Neutrophil (primary cell): ENCODE measurements at regions not wholly inside any gene's neighbourhood (a gene's known extent, or its start where the extent isn't known, plus 50 kb on each side); places are given as distances from the start of the nearest gene placed in this dataset.
"Not testable (repeated sequence)": the region's sequence is repeated elsewhere in the genome, so short reads cannot be mapped to it uniquely, and the experiment has no call there.

Source experiments
- H3K27ac ChIP-seq: fragments of 200-600 bp; sonication (generic); 2 replicates; pipeline ENCODE4 v1.5.1; 2016; ENCODE audit warnings: mild to moderate bottlenecking, moderate library complexity
- H3K27me3 ChIP-seq: fragments of 200-600 bp; sonication (generic); 2 replicates; pipeline ENCODE4 v1.6.0; 2016; ENCODE audit warnings: mild to moderate bottlenecking
- H3K36me3 ChIP-seq: fragments of 200-600 bp; sonication (generic); 2 replicates; pipeline ENCODE4 v1.5.1; 2017
- H3K4me1 ChIP-seq, 2 experiments: fragments of 200-600 bp in 1 of 2; sonication (generic) in 1 of 2; 1 replicate in 1 of 2; 2 replicates in 1 of 2; pipeline versions ENCODE4 v1.5.1 to v1.6.1; 2013 to 2016; ENCODE audit warnings: low read depth in 1 of 2, low read length in 1 of 2, mild to moderate bottlenecking in 1 of 2, moderate library complexity in 1 of 2; ENCODE audit not compliant: control insufficient read depth in 1 of 2, insufficient read depth in 1 of 2
- H3K4me3 ChIP-seq, 2 experiments: fragments of 200-600 bp in 1 of 2; sonication (generic) in 1 of 2; 1 replicate in 1 of 2; 2 replicates in 1 of 2; pipeline ENCODE4 v1.5.1; 2013 to 2016; ENCODE audit warnings: low read depth in 1 of 2, low read length in 1 of 2, mild to moderate bottlenecking in 1 of 2, moderate library complexity in 1 of 2
- H3K9me3 ChIP-seq: fragments of 200-600 bp; sonication (generic); 2 replicates; pipeline ENCODE4 v1.5.1; 2016
- CTCF ChIP-seq: fragments of 200-600 bp; sonication (generic); IDR thresholded peaks from 2 replicates; pipeline ENCODE4 v1.5.1; 2016; ENCODE audit warnings: antibody characterized with exemption

DNA sequence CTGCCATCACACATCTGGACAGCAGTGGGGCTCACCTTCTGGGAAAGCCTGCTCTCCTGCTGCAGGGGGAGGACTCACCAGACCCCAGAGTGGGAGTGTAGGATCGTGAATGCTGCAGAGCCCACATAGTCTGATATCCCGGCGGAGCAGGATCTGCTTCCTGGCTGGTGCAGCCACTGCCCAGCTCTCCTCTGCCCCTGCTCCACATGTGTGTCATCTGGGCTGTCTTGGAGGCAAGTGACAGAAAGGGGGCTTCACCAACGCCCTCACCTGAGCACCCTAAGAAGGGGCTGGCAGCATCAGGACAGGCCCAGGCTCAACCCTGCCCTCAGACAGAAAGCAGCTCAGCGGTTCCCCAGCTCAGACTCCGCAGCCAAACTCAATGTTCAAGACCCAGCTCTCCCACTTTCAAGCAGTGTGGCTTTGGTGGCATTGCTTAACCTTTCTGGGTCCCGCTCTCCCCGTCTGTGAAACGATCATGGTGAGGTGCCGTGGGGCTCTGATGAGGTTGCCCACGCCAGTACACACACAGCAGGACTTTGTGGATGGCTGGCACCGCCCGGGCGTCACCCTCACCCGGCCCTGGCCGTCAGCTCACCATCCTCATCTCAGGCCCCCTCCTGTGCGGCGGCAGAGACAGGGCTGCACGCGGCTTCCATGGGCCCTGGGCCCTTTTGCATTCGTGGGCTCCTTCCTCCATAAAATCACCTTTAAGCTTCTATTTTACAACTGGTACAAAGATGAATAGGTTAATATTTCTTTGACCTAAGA is 91.0 kb upstream of the SFSWAP start:
- TF ChIP-seq CTCF, result no peak
- no peak overlapping the region for H3K27ac ChIP-seq
- no peaks in the 10 kb centered on the region for H3K4me1 ChIP-seq
- H3K36me3 ChIP-seq, result no peaks in the 10 kb centered on the region
- H3K4me3 ChIP-seq, result no peak overlapping the region
- H3K27me3 ChIP-seq, result peaks cover 78% of the 10 kb centered on the region
- H3K9me3 ChIP-seq, result no peaks in the 10 kb centered on the region

DNA sequence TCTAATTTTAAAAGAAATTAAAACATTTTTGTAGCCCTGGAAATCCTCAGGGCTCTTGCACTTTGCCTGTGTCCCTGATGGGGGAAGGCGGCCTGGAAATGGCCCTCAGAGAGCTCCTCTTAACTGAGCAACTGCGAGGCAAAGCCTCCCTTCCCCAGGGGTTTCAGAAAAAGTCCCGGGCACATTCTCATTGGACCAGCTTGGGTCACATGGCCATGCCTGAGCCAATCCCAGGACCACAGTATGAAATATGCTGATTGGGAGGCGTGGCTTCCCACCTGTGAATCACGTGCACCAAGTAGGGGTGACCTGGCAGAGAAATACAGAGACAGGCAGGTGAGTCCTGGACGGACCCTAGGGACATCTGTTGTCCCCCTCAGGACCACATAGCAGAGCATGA is 90.4 kb upstream of the SFSWAP start:
- H3K9me3 ChIP-seq, result no peaks in the 10 kb centered on the region
- TF ChIP-seq CTCF, result no peak
- no peaks in the 10 kb centered on the region for H3K36me3 ChIP-seq
- no peak overlapping the region for H3K4me3 ChIP-seq
- peaks cover 80% of the 10 kb centered on the region for H3K27me3 ChIP-seq
- H3K27ac ChIP-seq, result no peak overlapping the region
- H3K4me1 ChIP-seq, result no peaks in the 10 kb centered on the region

GRCh38 chr12:131620946-131621681 is 89.8 kb upstream of the SFSWAP start:
- H3K4me1 ChIP-seq, result no peaks in the 10 kb centered on the region
- H3K9me3 ChIP-seq, result no peaks in the 10 kb centered on the region
- H3K27ac ChIP-seq, result no peak overlapping the region
- peaks cover 80% of the 10 kb centered on the region for H3K27me3 ChIP-seq
- no peak for TF ChIP-seq CTCF
- no peaks in the 10 kb centered on the region for H3K36me3 ChIP-seq
- H3K4me3 ChIP-seq, result no peak overlapping the region

GRCh38 chr12:131621701-131622421 is 89.0 kb upstream of the SFSWAP start:
- Histone ChIP-seq H3K27me3 (peaks cover 81% of the 10 kb centered on the region), H3K27ac (no peak overlapping the region), H3K36me3 (no peaks in the 10 kb centered on the region), H3K4me3 (no peak overlapping the region), H3K4me1 (no peaks in the 10 kb centered on the region), H3K9me3 (no peaks in the 10 kb centered on the region)
- TF ChIP-seq CTCF, result no peak

DNA sequence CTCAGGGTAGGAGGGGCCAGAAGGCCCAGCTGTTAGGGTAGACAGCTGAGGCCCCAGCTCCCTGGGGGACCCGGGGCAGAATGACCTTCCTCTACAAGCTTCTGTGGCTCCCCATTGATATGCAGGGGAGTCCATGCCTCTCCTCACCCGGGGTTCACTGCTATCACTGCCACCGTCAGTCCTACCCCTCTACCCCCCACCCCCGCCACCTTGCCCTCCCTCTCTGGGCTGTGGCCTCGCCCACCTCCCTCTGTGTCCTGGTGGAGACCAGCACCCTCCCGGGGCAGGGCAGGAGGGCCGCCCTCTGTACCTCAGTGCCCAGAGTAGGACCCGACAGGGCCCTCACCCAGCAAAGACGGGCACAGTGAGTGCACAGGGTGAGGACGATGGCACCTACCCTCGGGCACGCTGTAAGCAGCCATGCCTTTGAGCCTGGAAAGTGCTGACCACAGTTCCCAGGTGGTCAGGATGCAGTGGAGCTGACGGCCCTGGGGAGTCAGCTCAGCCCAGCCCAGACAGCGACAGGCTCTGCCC is 88.4 kb upstream of the SFSWAP start:
- H3K27ac ChIP-seq, result no peak overlapping the region

DNA sequence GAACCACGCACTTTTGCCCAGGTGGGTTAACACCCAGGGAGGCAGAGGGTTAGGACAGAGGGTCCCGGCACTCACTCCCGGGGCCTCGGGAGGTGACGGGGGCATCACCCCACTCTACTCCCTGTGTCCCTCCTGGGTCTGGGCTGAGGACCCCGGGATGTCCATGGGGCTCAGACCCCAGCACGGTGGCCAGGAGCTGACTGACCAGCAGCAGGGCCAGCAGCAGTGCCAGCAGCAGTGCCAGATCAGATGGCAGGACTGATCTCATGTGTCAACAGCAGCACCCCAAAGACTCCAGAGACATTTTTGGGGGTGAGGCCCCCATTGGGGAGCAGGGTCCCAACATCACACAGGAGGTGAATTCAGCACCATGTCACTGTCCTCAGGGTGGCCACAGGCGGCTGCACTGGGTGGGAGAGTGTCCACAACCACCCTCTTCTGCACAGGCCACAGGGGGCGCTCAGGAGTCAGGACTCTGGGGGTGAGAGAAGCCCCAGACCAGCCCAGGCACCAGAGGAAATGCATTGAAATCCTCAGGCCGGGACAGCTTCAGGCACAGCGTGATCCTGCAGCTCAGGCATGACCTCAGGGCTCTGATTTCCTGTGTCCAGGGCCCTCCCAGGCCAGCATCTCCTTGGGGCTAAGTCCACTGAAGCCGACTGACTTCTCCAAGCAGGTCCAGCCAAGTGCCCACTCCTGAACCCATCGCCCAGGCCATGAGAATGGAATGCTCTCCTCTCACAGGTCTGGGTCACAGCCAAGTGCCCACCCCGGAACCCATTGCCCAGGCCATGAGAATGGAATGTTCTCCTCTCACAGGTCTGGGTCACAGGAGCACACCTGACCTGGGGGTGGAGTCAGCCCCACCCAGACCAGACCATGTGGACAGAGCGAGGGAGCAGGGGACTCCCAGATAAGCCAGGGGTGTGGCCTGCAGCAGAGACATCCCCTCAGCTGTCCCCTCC is 87.2 kb upstream of the SFSWAP start:
- H3K27ac ChIP-seq, H3K4me3 ChIP-seq, H3K36me3 ChIP-seq, H3K9me3 ChIP-seq: not testable (repeated sequence)
- Histone ChIP-seq H3K4me1 (peaks cover 11% of the 10 kb centered on the region in 2 experiments), H3K27me3 (peaks cover 65% of the 10 kb centered on the region)

More for the DNA sequence above, 88.4 kb upstream of the SFSWAP start:
- no peaks in the 10 kb centered on the region for H3K36me3 ChIP-seq
- no peaks in the 10 kb centered on the region for H3K4me1 ChIP-seq
- TF ChIP-seq CTCF, result no peak
- H3K27me3 ChIP-seq, result peaks cover 76% of the 10 kb centered on the region
- H3K9me3 ChIP-seq, result no peaks in the 10 kb centered on the region
- no peak overlapping the region for H3K4me3 ChIP-seq

- Histone ChIP-seq H3K27me3 (peaks cover 58% of the 10 kb centered on the region), H3K4me1 (peaks cover 15% of the 10 kb centered on the region in 2 experiments)
- H3K36me3 ChIP-seq, H3K9me3 ChIP-seq, H3K4me3 ChIP-seq, H3K27ac ChIP-seq: not testable (repeated sequence)
These were observed 86.5 kb upstream of the SFSWAP start for GRCh38 chr12:131624369-131624739.
